H1 (cell line): ENCODE measurements at regions not wholly inside any gene's neighbourhood (a gene's known extent, or its start where the extent isn't known, plus 50 kb on each side); places are given as distances from the start of the nearest gene placed in this dataset.

Experiments
- GABPA ChIP-seq: IDR thresholded peaks from 2 replicates; pipeline ENCODE4 v1.6.1; 2011; ENCODE audit warnings: mild to moderate bottlenecking, low read length, moderate library complexity, borderline replicate concordance; ENCODE audit not compliant: insufficient read depth
- YY1 ChIP-seq: IDR thresholded peaks from 2 replicates; pipeline ENCODE4 v1.6.1; 2011; ENCODE audit warnings: low read depth, mild to moderate bottlenecking, low read length

- TF ChIP-seq GABPA (no peak), YY1 (no peak)
Measured at GRCh38 chr2:78262713-78263375, 740.7 kb upstream of the LRRTM4 start (continued).
